ENCODE measurements at regions not wholly inside any gene's neighbourhood (a gene's known extent, or its start where the extent isn't known, plus 50 kb on each side); places are given as distances from the start of the nearest gene placed in this dataset.
A peak's percentile ranks its signal among the peaks of the same experiment; 100 is the strongest.

GRCh38 chr3:159838938-159839337 is 149.7 kb upstream of the IL12A start:
- TF ChIP-seq CTCF (IDR thresholded peaks at IDR 0.05; ENCODE audit: low read depth, low read length): no peak
- no peak overlapping the region for H3K4me3 ChIP-seq (ENCODE audit: low read depth, low read length)

GRCh38 chr3:159839561-159840379 is 148.9 kb upstream of the IL12A start, which contains the start of gene SCHIP1:
Gene SCHIP1, plus strand, starts transcription at chr3:159839861.
- H3K4me3 ChIP-seq (ENCODE audit: low read depth, low read length): no peak within 1 kb of the TSS
- no peak for TF ChIP-seq CTCF (IDR thresholded peaks at IDR 0.05; ENCODE audit: low read depth, low read length)

GRCh38 chr3:159840703-159841299 is 147.8 kb upstream of the IL12A start:
- TF ChIP-seq CTCF (IDR thresholded peaks at IDR 0.05; ENCODE audit: low read depth, low read length): no peak
- no peak overlapping the region for H3K4me3 ChIP-seq (ENCODE audit: low read depth, low read length)

GRCh38 chr3:159841766-159842165 is 146.9 kb upstream of the IL12A start:
- no peak for TF ChIP-seq CTCF (IDR thresholded peaks at IDR 0.05; ENCODE audit: low read depth, low read length)
- no peak overlapping the region for H3K4me3 ChIP-seq (ENCODE audit: low read depth, low read length)

- no peak for TF ChIP-seq CTCF (IDR thresholded peaks at IDR 0.05; ENCODE audit: low read depth, low read length)
- H3K4me3 ChIP-seq (ENCODE audit: low read depth, low read length): peak overlapping the region; percentile 27
These were observed 144.6 kb upstream of the IL12A start for GRCh38 chr3:159843840-159844730.

- no peak for TF ChIP-seq CTCF (IDR thresholded peaks at IDR 0.05; ENCODE audit: low read depth, low read length)
- peak overlapping the region; percentile 27 for H3K4me3 ChIP-seq (ENCODE audit: low read depth, low read length)
These were observed 143.8 kb upstream of the IL12A start for GRCh38 chr3:159844801-159845261.

Measured in WI38 (cell line).